Stimulated activated CD4-positive, alpha-beta T cell treated with anti-CD3 and anti-CD28 coated beads, Interleukin-1b, Interleukin-23, amount 100 ng/mL, for 48 hours (primary cell): ENCODE measurements at regions not wholly inside any gene's neighbourhood (a gene's known extent, or its start where the extent isn't known, plus 50 kb on each side); places are given as distances from the start of the nearest gene placed in this dataset.

ENCODE experiments used
- DNase-seq: peaks from one replicate; pipeline ENCODE4 v3.0.0-alpha.2; 2020

DNA sequence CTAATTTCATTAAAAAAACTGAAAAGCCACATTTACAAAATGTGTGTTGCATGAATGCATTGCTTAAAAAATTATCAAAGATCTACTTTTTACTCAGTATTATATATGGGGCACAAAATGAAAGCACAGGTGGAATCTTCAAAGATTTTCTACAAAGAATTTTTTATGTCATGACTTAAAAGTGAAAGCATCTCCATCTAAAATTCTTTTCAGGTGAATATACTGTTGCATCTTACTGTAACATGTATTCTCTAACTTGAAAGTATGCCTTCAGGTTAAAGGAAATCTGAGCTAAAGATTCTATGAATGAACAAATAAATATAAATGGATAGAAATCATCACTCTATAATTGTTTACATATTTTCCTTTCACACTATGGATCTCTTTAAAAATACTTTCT is 66.8 kb upstream of the WDR75 start:
- DNase-seq, result no peak

DNA sequence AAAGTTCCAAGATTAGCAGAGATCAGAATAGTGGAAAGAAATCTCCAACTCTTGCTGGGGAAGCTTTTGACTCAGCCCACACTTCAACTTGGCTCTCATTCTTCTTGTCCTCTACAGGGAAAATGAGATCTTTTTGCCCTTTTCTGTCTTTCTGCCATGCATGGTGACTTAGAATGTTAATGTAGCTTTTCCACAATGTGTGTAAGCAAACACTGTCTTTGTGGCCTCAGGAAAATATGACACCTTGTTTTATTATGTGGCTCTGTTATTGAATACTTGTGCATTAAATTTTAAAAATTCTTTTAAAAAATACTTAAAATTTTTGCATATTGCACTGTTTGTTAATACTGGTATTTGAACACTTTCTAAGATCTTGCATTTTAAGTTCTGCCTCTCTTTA is 65.4 kb upstream of the WDR75 start:
- DNase-seq, result no peak

DNA sequence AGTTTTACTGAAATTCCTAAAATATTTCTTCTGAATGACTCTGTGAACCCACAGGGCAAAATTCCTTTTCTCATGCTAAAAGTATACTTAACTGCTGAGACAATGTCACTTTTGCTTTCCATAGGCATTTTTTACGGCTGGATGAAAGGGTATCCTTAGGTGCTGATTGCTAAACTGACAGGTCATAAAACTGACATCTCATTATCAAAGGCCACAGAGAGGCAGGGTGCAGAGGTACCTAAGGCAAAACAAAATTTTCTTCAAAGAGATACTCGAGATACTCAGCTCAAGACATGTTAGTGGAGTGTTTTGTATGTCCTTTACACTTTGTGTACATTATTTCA is 62.0 kb upstream of the WDR75 start:
- no peak for DNase-seq

DNA sequence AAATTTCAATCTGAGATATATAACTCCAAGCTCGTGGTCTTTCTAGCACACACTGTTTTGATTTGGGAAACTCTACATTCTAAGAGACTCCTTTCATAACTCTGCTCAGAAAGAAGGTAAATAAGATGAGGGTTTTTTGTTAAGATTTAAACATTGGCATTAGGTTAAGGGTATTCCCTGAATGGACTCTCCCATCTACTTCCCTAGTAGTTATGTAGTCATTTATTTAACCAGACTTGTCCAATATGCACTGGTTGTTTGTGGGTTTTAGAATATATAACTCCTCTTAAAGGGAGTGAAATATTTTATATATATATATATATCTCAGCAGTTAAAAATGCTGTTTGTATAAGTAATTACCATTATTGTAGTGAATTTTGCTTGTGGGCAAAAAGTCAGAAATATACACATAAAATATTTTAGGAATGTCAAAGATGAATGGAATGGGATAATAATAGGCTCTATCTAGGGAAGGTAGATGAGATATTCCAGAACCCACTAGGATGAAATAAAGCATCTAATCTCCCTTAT is 61.5 kb upstream of the WDR75 start:
- DNase-seq, result no peak

DNA sequence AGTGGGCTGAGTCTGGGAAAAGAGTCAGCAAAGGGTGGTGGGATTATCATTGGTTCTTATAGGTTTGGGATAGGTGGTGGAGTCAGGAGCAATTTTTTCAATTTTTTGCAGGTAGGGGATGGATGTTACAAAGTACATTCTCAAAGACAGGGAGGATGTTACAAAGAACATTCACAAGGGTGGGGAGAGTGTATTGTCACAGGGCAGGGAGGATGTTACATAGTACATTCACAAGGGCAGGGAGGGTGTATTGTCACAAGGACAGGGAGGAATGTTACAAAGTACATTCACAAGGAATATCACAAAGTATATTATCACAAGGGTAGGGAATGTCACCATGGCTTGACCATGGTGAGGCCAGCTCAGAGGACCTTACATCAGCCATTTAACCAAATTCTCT is 58.6 kb upstream of the WDR75 start:
- DNase-seq, result no peak

GRCh38 chr2:189386741-189387140 is 54.5 kb upstream of the WDR75 start:
- DNase-seq, result no peak

DNA sequence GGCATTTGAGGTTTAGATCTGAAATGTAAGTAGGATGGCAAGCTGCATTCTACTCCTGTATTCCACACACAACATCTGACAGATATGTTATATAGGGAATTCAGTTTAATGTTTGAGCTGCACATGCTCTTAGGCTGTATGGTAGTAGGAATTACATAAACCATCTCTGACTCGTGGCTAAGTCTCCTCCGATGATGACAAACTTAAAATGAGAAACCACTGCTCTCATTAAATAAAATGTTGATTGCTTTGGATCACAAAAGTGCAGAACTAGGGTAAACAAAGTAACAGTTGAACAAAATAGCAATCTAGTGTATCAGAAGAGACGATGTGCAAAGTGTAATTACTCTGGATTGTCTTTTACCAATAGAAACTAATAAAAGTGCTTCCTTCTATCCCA is 50.1 kb upstream of the WDR75 start:
- no peak for DNase-seq
